ENCODE measurements at regions not wholly inside any gene's neighbourhood (a gene's known extent, or its start where the extent isn't known, plus 50 kb on each side); places are given as distances from the start of the nearest gene placed in this dataset.

- DNase-seq (ENCODE audit: low read depth), result no peak
Measured at GRCh38 chr11:112817376-112817775, 143.8 kb upstream of the NCAM1 start.

- DNase-seq (ENCODE audit: low read depth), result no peak
Measured at GRCh38 chr11:112822478-112823274, 138.5 kb upstream of the NCAM1 start.

- DNase-seq (ENCODE audit: low read depth), result no peak
Measured at GRCh38 chr11:112826026-112826425, 135.2 kb upstream of the NCAM1 start.

GRCh38 chr11:112826788-112827187 is 134.4 kb upstream of the NCAM1 start:
- DNase-seq (ENCODE audit: low read depth), result no peak

GRCh38 chr11:112828421-112828820 is 132.8 kb upstream of the NCAM1 start:
- DNase-seq (ENCODE audit: low read depth), result no peak

- DNase-seq (ENCODE audit: low read depth), result no peak
Measured at GRCh38 chr11:112829971-112830654, 131.1 kb upstream of the NCAM1 start.

- no peak for DNase-seq (ENCODE audit: low read depth)
Measured at GRCh38 chr11:112831041-112831440, 130.2 kb upstream of the NCAM1 start.

GRCh38 chr11:112831969-112832766 is 129.1 kb upstream of the NCAM1 start:
- no peak for DNase-seq (ENCODE audit: low read depth)

GRCh38 chr11:112834277-112834755 is 126.9 kb upstream of the NCAM1 start:
- no peak for DNase-seq (ENCODE audit: low read depth)

GRCh38 chr11:112835591-112836255 is 125.5 kb upstream of the NCAM1 start:
- DNase-seq (ENCODE audit: low read depth), result no peak

- DNase-seq (ENCODE audit: low read depth), result no peak
Measured at GRCh38 chr11:112836256-112836602, 125.0 kb upstream of the NCAM1 start.

- DNase-seq (ENCODE audit: low read depth), result no peak
Measured at GRCh38 chr11:112837162-112837826, 123.9 kb upstream of the NCAM1 start.

- no peak for DNase-seq (ENCODE audit: low read depth)
Measured at GRCh38 chr11:112839051-112839450, 122.2 kb upstream of the NCAM1 start.

GRCh38 chr11:112841729-112842128 is 119.5 kb upstream of the NCAM1 start:
- DNase-seq (ENCODE audit: low read depth), result no peak

GRCh38 chr11:112842151-112842550 is 119.1 kb upstream of the NCAM1 start:
- DNase-seq (ENCODE audit: low read depth), result no peak

- DNase-seq (ENCODE audit: low read depth), result no peak
Measured at GRCh38 chr11:112844517-112844916, 116.7 kb upstream of the NCAM1 start.

- no peak for DNase-seq (ENCODE audit: low read depth)
Measured at GRCh38 chr11:112847568-112847967, 113.7 kb upstream of the NCAM1 start.

GRCh38 chr11:112852143-112852866 is 108.9 kb upstream of the NCAM1 start:
- DNase-seq (ENCODE audit: low read depth), result no peak

- DNase-seq (ENCODE audit: low read depth), result no peak
Measured at GRCh38 chr11:112856133-112856532, 105.1 kb upstream of the NCAM1 start.

- no peak for DNase-seq (ENCODE audit: low read depth)
Measured at GRCh38 chr11:112856591-112856990, 104.6 kb upstream of the NCAM1 start.

All from stimulated activated CD4-positive, alpha-beta T cell treated with anti-CD3 and anti-CD28 coated beads, Interleukin-2, amount 100 ng/mL, for 4 hours (primary cell).